SJSA1 (cell line): ENCODE measurements at regions not wholly inside any gene's neighbourhood (a gene's known extent, or its start where the extent isn't known, plus 50 kb on each side); places are given as distances from the start of the nearest gene placed in this dataset.

Source experiments
- DNase-seq, 2 experiments: peaks; one replicate each; pipeline ENCODE4 v3.0.0-alpha.2; 2015 to 2020; ENCODE audit warnings: low spot score in 2 of 2, low read depth in 1 of 2
- H3K27ac ChIP-seq: fragments of 250-450 bp; sonication (Bioruptor Pico); 2 replicates; pipeline ENCODE4 v1.5.1; 2020; ENCODE audit warnings: mild to moderate bottlenecking, moderate library complexity
- H3K27me3 ChIP-seq: fragments of 250-450 bp; sonication (Bioruptor Pico); replicated peaks from 2 replicates; pipeline ENCODE4 v1.5.1; 2020; ENCODE audit warnings: mild to moderate bottlenecking, moderate library complexity
- H3K36me3 ChIP-seq: fragments of 250-450 bp; sonication (Bioruptor Pico); 2 replicates; pipeline ENCODE4 v1.5.1; 2020; ENCODE audit warnings: mild to moderate bottlenecking
- H3K4me1 ChIP-seq: fragments of 250-450 bp; sonication (Bioruptor Pico); replicated peaks from 2 replicates; pipeline ENCODE4 v1.6.1; 2021; ENCODE audit warnings: mild to moderate bottlenecking
- H3K4me3 ChIP-seq: fragments of 250-450 bp; sonication (Bioruptor Pico); 2 replicates; pipeline ENCODE4 v1.5.1; 2020; ENCODE audit warnings: mild to moderate bottlenecking
- H3K9me3 ChIP-seq: fragments of 250-450 bp; sonication (Bioruptor Pico); replicated peaks from 2 replicates; pipeline ENCODE4 v1.5.1; 2020; ENCODE audit warnings: mild to moderate bottlenecking

- H3K27ac ChIP-seq, result no peak overlapping the region
- no peaks in the 10 kb centered on the region for H3K36me3 ChIP-seq
- no peaks in the 10 kb centered on the region for H3K27me3 ChIP-seq
- no peak for DNase-seq
- no peaks in the 10 kb centered on the region for H3K4me1 ChIP-seq
- 0 out of 2 replicates have a peak, but pooled peaks cover 3% of the 10 kb centered on the region for H3K9me3 ChIP-seq
- no peak overlapping the region for H3K4me3 ChIP-seq
Observed at GRCh38 chr2:161019311-161019710, 140.9 kb upstream of the TANK start.

DNA sequence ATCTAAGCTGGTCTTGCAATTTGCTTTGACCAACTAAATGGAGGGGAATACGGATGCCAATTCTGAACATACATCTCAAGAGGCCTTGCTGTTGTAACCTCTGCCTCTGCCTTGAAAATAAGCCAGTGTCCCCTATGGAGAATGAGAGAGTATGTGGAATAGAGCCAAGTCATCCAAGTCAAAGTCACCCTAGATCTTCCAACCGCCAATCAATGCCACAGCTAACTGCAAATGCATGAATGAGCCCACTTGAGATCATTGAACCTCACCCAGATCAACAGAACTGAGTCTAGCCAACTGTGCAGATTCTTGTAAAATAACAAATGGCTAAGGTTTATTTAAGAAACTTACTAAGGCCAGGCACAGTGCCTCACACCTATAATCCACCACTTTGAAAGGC is 139.8 kb upstream of the TANK start:
- Histone ChIP-seq H3K4me3 (no peak overlapping the region), H3K27me3 (no peaks in the 10 kb centered on the region), H3K27ac (no peak overlapping the region), H3K36me3 (no peaks in the 10 kb centered on the region), H3K4me1 (no peaks in the 10 kb centered on the region), H3K9me3 (0 out of 2 replicates have a peak, but pooled peaks cover 3% of the 10 kb centered on the region)
- DNase-seq, result no peak

GRCh38 chr2:161028581-161028980 is 131.6 kb upstream of the TANK start:
- Histone ChIP-seq H3K27me3 (no peaks in the 10 kb centered on the region), H3K9me3 (no peaks in the 10 kb centered on the region), H3K36me3 (no peaks in the 10 kb centered on the region), H3K27ac (no peak overlapping the region), H3K4me1 (peaks cover 15% of the 10 kb centered on the region), H3K4me3 (no peak overlapping the region)
- no peak for DNase-seq

DNA sequence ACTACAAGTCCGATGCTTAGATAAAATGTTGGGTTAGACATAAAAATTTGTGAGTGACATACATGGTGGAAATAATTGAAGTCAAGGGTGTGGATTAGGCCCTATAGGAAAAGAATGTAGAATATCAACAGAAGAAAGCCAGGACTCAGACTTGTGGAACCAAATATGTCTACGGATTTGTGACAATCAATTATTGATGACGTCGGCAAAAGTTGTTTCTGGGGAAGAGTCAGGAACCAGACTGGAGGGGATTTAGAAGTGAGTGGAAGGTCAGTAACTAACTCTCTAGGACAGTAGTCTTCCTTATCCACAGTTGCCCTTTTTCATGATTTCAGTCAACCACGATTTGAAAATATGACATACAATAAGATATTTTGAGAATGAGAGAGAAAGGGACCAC is 130.9 kb upstream of the TANK start:
- Histone ChIP-seq H3K27ac (no peak overlapping the region), H3K36me3 (no peaks in the 10 kb centered on the region), H3K27me3 (no peaks in the 10 kb centered on the region), H3K4me1 (peaks cover 15% of the 10 kb centered on the region), H3K9me3 (no peaks in the 10 kb centered on the region), H3K4me3 (no peak overlapping the region)
- DNase-seq, result no peak

DNA sequence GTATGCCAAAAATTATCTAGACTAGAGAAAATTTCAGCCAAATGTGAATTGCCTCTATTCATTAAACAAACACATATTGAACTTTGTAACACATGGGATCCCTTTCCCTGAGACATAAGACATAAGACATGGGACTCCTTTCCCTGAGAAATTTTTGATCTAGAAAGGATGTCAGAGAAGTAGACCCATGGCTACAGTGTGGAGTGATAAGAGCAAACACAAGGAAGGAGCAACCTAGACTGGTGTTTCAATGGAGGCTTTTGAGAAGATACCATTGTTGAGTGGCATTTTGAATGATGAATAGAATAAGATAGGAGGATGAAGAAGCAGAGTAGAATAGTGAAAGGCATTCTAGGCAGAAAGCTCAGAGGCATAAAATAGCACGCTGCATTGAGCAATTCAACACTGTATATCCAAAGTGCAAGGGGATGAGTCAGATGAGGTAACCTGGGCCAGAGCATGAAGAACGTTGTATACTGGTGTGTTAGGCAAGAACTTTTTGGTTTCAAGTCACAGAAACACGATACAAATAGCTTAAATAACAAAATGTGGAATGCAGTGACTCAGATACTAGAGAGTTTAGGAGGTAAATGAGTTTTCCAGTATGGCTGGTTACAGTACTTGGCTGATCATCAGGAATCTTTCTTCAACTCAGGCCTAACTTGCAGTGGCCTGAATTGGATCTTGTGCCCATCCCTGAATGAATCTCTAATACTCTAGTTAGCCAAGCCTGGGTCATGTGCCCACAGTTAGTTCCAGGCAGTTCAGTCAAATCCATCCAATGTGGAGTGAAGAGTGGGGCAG is 129.8 kb upstream of the TANK start:
- Histone ChIP-seq H3K9me3 (no peaks in the 10 kb centered on the region), H3K36me3 (no peaks in the 10 kb centered on the region), H3K27ac (peak overlapping the region; percentile 37), H3K4me3 (no peak overlapping the region), H3K4me1 (peaks cover 15% of the 10 kb centered on the region), H3K27me3 (no peaks in the 10 kb centered on the region)
- peak; percentile 69 to 79 for DNase-seq

GRCh38 chr2:161031511-161031910 is 128.7 kb upstream of the TANK start:
- DNase-seq, result no peak
- Histone ChIP-seq H3K27me3 (no peaks in the 10 kb centered on the region), H3K4me3 (no peak overlapping the region), H3K27ac (no peak overlapping the region), H3K4me1 (peaks cover 15% of the 10 kb centered on the region), H3K9me3 (no peaks in the 10 kb centered on the region), H3K36me3 (no peaks in the 10 kb centered on the region)

DNA sequence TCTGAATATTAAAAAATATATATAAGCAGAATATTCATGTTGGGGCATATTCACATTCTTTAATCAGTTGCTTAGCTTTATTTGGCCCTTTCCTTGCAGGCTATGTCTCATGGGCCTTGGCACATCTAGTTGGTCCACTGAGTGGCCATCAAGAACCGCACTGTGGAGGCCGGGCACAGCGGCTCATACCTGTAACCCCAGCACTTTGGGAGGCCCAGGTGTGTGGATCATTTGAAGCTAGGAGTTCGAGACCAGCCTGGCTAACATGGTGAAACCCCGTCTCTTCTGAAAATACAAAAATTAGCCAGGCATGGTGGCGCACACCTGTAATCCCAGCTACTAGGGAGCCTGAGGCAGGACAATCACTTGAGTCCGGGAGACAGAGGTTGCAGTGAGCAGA is 127.6 kb upstream of the TANK start:
- H3K4me1 ChIP-seq, result peaks cover 15% of the 10 kb centered on the region
- no peak for DNase-seq
- H3K27me3 ChIP-seq, result no peaks in the 10 kb centered on the region
- no peaks in the 10 kb centered on the region for H3K9me3 ChIP-seq
- H3K36me3 ChIP-seq, result no peaks in the 10 kb centered on the region
- H3K27ac ChIP-seq, result no peak overlapping the region
- H3K4me3 ChIP-seq, result no peak overlapping the region

DNA sequence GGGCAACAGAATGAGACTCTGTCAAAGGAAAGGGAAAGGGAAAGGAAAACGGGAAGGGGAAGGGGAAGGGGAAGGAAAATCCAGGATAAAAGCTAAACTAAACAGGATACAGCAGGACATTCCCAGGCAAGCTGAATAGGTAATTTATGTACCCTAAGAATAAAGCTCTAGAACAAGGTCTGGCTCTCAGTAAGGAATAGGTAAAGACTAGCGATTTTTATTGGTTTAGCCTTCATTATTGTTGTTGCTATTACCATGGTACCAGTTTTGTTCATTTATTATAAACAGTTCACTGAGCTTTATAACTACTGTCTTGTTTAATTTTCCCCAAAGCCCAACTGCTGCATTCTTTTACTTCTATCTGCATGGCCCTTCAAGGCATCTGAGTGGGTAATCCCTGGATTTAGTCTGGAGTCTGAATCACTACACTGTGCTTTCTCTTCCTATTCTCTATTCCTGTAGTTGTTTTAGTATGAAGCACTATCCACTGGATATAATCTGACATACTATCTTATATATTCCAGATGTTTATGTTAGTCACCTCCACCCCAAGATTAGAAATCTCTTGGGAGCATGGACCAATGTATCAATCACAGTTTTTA is 127.1 kb upstream of the TANK start:
- no peak for DNase-seq

DNA sequence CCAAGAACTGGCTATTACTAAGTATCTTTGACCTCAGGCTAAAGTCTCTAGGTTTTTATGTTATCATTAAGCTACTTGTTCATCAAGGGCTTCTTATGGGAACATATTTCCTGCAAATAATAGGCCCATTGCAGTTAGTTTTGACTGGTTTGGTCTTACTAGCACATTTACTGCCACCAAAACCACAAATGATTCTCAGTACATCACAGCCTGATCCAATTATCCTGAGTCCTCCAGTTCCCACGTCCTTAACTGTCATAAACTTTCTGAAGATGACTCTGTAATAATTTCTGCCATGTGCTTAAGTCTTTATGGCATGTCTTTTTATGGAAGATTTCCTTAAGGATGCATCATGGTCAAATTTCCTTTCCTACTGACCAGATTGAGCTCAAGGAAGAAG is 123.3 kb upstream of the TANK start:
- no peak overlapping the region for H3K4me3 ChIP-seq
- DNase-seq, result no peak
- no peaks in the 10 kb centered on the region for H3K27me3 ChIP-seq
- H3K4me1 ChIP-seq, result no peaks in the 10 kb centered on the region
- no peak overlapping the region for H3K27ac ChIP-seq
- H3K36me3 ChIP-seq, result no peaks in the 10 kb centered on the region
- no peaks in the 10 kb centered on the region for H3K9me3 ChIP-seq

More for the DNA sequence above, 127.1 kb upstream of the TANK start:
- Histone ChIP-seq H3K36me3 (no peaks in the 10 kb centered on the region), H3K4me1 (peaks cover 15% of the 10 kb centered on the region), H3K9me3 (no peaks in the 10 kb centered on the region), H3K27ac (no peak overlapping the region), H3K27me3 (no peaks in the 10 kb centered on the region), H3K4me3 (no peak overlapping the region)

- no peak overlapping the region for H3K4me3 ChIP-seq
- H3K27ac ChIP-seq, result no peak overlapping the region
- peaks cover 7% of the 10 kb centered on the region for H3K4me1 ChIP-seq
- no peaks in the 10 kb centered on the region for H3K36me3 ChIP-seq
- H3K9me3 ChIP-seq, result no peaks in the 10 kb centered on the region
- no peak for DNase-seq
- no peaks in the 10 kb centered on the region for H3K27me3 ChIP-seq
Observed at GRCh38 chr2:161039071-161039470, 121.2 kb upstream of the TANK start.

GRCh38 chr2:161041356-161041755 is 118.9 kb upstream of the TANK start:
- no peak overlapping the region for H3K27ac ChIP-seq
- H3K4me1 ChIP-seq, result peaks cover 30% of the 10 kb centered on the region
- no peak for DNase-seq
- no peaks in the 10 kb centered on the region for H3K27me3 ChIP-seq
- H3K9me3 ChIP-seq, result no peaks in the 10 kb centered on the region
- no peak overlapping the region for H3K4me3 ChIP-seq
- H3K36me3 ChIP-seq, result no peaks in the 10 kb centered on the region

DNA sequence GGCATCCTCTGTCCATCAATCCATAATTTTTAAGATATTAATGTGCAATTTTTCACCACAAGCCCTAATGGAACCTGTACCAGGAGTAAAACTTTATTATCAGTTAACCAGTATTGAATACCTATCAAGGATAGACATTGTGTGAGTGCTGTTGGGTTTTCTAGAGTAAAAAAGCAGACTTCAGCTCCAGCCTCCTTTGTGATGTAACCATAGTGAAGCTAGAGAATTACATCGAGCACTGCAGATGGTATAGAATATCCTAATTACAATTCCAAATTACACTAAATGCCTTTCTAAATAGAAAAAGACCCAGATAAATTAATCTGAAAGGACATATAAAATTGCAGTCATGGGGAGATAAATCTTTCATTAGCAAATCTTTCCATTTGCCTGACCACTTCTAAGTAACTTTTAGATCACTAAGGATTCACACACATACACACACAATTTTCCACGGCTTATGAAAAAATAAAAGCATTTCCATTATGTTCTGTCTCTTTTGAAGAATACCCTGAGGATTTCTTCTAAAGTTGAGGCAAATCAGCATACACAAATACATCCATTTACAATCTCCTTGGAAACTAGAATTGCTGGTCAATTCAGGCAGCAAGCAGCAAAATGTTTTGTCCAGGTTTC is 117.1 kb upstream of the TANK start:
- Histone ChIP-seq H3K27me3 (no peaks in the 10 kb centered on the region), H3K27ac (no peak overlapping the region), H3K4me1 (peaks cover 36% of the 10 kb centered on the region), H3K9me3 (no peaks in the 10 kb centered on the region), H3K4me3 (no peak overlapping the region), H3K36me3 (no peaks in the 10 kb centered on the region)
- no peak for DNase-seq

- Histone ChIP-seq H3K27ac (peak overlapping the region; percentile 40), H3K4me1 (peaks cover 36% of the 10 kb centered on the region), H3K27me3 (no peaks in the 10 kb centered on the region), H3K9me3 (no peaks in the 10 kb centered on the region), H3K36me3 (no peaks in the 10 kb centered on the region), H3K4me3 (no peak overlapping the region)
- DNase-seq, result peak in 1 of 2 experiments; percentile 80
Observed at GRCh38 chr2:161044095-161044865, 115.9 kb upstream of the TANK start.

DNA sequence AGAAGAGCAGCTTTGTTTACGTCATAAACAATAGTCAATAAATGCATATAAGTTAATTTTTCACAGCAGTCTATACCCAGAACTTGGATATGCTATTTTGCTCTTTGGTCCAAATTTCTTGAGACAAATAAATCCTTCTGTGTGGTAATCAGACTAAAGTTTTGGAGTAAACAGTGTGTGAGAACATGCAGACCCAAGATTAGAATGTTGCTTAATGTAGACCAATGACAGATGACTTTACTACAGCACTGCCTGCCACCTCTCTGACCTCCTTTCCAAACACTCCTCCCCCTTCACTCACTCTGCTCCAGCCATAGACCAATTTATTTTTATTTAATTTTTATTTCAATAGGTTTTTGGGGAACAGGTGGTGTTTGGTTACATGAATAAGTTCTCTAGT is 115.3 kb upstream of the TANK start:
- H3K27ac ChIP-seq, result no peak overlapping the region
- H3K9me3 ChIP-seq, result no peaks in the 10 kb centered on the region
- H3K4me3 ChIP-seq, result no peak overlapping the region
- H3K4me1 ChIP-seq, result peaks cover 36% of the 10 kb centered on the region
- no peaks in the 10 kb centered on the region for H3K36me3 ChIP-seq
- DNase-seq, result no peak
- H3K27me3 ChIP-seq, result no peaks in the 10 kb centered on the region
